GF-D8 (cell line): ENCODE measurements at regions not wholly inside any gene's neighbourhood (a gene's known extent, or its start where the extent isn't known, plus 50 kb on each side); places are given as distances from the start of the nearest gene placed in this dataset.

ENCODE experiments used
- DNase-seq: peaks from one replicate; lab custom pipeline; 2025; lab: John Stamatoyannopoulos, UW

- DNase-seq: peak; percentile 63
Observed at GRCh38 chr6:6840831-6841291, 252.3 kb downstream of the LY86 start.

GRCh38 chr6:6841571-6841970 lies 253.1 kb downstream of the LY86 start:
- DNase-seq: peak; percentile 18

- DNase-seq: no peak
Observed at GRCh38 chr6:6842291-6842690, 253.8 kb downstream of the LY86 start.

GRCh38 chr6:6843057-6843627 lies 254.6 kb downstream of the LY86 start:
- no peak for DNase-seq

DNA sequence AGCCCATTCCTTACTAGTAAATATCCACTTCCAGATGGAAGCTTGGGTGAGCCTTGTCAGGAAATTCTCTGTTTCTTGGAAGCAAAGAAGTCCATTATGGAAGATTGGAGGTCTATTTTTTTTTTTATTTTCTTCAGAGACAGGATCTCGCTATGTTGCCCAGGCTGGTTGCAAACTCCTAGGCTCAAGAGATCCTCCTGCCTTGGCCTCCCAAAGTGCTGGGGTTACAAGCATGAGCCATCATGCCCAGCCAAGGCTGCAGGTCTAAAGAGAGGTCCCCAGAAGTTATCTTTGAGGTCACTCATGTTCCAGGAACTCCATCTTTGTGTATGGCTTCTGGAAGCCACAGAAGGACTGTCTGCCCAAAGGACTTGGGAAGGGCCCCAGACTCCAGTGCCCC lies 255.3 kb downstream of the LY86 start:
- no peak for DNase-seq

GRCh38 chr6:6844530-6844929 lies 256.0 kb downstream of the LY86 start:
- DNase-seq: no peak

DNA sequence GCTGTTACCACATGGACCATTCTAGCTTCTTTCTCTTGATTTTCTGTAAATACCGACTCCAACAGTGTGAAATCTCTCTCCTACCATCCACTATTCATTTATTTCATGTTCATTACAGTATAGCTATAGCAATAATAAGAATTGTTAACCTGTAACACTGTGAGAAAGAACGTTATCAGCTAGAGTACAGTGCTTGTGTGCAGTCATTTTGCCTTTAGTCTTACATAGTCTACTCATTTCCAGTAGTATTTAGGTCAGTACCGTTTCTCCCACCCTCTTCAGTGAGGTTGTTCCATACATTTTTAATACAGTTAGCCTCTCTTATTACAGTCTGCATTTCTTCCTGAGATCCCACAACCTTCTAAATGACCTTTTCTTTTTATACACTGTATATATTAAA lies 257.1 kb downstream of the LY86 start:
- no peak for DNase-seq

DNA sequence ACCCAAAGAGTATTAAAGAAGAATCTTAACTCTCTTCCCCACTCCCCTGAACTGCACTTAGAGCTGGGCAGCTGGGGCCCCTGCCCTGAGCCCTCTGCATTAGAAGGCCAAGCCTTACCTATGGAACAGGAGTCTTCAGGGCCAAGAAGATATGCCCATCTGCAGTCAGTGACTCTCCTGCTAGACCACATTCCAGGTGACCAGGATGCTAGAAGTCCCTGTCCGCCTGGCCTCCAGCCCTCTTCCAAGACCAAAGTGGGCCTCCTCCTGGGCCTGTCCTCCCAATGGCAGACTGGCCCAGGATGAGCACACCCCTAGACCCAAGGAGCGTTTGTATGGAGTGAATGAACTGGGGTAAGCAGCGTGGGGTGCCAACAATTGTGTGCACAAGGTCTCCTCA lies 259.1 kb downstream of the LY86 start:
- DNase-seq: no peak

- DNase-seq: no peak
Observed at GRCh38 chr6:6851059-6851948, 256.5 kb upstream of the RREB1 start.

DNA sequence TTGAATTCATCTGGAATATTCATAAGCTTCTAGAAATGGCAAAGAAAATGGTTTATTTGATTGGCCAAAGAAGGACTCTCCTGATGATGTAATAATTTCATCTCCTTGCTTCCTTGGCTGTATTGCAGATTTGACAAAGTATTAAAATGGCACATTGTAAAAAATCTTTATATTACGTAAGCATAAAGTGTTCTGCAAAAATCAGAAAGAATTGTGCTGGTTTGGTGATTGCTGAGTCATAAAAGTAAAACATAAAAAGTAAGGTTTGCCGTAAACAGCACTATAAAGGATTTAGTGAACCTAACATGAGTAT lies 255.9 kb upstream of the RREB1 start:
- DNase-seq: no peak

DNA sequence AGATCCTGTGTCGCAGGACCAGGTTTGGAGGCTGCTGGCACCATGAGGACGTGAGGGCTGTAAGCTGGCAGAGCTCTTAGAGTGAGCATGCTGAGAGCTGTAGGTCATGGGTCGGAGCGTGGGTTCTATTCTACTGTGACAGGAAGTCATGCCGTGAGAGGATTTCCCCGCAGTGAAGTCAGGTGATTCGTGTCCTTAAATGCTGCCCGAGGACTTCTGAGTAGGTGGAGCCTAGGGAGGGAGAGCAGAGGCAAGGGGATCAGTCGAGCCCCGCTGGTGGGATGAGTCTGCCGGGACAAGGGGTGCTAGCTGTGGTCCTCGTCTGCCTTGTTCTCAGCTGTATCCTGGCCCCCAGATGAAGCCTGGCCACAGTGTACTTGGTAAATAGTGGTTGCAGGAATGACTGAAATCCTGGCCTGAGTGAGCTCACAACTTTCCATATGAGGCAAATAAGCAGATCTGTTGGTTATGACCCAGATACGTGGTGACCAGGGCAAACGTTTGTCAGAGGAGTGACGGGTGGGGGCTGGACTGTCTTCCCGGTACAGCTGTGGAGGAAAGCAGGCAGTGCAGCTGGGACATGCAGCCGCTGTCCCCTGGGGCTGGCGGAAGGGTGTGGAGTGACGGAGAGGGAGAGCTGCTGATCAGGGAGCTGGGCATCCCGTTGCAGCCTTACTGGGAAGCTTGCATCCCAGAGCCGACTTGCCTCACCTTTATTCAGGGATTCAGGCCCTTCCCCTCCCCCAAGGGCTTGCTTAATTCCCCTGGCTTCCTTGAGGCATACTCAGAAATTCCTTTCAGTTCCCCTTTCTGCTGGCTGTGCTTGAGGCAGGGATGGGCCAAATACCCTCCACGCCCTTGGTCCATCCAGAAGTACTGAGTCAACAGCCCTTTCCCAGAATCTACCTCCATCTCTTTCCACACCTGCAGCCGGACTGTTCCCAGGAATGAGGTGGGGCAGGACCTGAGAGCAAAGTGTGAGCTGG lies 250.9 kb upstream of the RREB1 start:
- DNase-seq: peak; percentile 36

GRCh38 chr6:6857528-6857927 lies 250.2 kb upstream of the RREB1 start:
- no peak for DNase-seq

DNA sequence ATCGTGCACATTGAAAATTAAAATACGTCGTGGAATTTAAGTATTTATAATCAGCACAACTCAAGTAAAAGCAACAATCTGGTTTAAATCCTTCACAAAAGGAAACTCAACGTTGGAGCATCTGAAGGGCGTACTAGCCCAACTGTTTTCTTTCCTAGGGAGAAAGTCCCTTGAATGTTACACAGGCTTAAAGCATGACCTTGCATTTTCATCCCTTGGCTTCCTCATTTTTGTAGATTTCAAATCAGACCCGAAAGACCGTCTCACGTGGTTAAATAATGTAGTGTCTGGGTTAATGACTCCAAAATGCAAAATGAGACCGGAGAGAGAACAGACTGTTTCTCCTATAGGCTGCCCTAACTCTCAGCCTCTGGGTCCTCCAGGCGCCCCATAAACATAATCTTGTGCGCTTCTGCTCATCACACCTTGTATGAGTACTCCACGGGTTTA lies 249.2 kb upstream of the RREB1 start:
- peak; percentile 78 for DNase-seq

GRCh38 chr6:6859105-6859504 lies 248.7 kb upstream of the RREB1 start:
- DNase-seq: no peak

DNA sequence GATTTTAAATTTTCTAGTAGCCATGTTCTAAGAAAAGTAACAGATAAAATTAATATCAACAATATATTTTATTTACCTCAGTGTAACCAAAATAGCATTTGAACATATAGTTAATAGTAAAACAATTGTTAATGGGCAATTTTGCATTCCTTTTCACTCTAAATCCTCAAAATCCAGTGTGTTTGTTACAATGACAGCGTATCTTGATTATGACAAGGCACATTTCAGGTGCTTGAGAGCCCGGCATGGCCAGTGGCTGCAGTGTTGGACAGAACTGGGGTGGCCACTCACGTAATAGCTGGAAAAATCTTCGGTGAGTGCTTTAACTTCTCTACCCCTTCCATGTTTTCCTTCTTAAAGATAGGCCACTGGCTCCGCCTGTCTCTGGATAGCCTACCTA lies 248.0 kb upstream of the RREB1 start:
- no peak for DNase-seq

DNA sequence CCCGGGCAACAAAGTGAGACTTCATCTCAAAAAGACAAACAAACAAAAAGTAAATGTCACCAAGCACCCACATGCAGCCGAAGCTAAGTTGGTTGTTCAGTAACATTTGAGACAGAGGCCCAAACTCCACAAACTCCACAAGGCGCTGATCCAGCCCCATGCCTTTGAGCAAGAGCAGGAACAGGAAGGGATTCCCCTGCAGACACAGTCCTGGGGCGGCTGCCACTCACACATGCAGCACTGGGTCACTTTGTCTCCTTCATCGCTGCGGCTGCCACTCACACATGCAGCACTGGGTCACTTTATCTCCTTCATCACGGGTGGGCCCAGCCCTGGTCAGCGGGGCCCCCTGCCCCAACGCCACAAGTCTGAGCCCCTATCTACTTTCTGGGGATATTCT lies 246.9 kb upstream of the RREB1 start:
- DNase-seq: no peak

DNA sequence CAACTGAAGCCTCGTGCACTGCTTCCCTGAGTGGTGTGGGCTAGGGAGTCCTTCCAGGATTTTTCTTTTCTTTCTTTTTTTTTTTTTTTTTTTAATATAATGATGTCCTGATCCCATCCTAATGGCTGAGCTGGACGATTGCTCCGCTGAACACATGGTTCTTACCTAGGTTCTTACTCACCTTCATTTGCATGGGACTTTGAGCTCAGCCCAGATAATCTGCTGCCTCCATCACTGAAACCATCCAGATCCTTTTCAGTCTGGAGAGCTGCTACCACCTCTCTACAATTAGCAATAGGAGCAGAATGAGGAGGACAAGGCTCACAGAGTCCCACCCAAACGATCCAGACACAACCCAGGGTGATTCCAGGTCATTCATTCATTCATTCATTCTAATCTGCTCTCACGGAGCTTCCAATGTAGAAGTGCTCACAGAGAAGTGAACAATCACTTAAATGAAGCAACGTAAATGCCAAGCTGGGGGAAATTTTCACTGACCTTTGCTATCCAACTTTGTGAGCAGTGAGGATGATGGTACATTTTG lies 246.3 kb upstream of the RREB1 start:
- DNase-seq: no peak

DNA sequence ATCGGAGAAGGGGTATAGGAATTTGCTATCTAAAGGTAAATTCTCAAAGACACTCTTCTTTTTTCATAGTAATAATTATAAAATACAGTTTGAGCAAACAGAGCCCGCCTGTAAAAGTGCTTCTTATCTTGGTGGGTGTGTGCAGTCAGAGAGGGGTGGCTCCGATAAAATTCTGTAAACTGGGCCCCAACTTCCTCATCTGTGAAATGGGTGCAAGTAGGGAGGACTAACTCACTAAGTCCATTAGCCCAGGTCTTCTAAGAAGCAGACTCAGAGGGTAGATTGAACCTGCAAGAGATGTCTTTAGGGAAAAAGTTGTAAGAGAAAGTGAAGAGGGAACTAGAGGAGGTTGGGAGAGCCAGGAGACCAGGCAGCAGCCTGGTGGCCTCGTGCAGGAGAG lies 245.8 kb upstream of the RREB1 start:
- DNase-seq: no peak

- no peak for DNase-seq
Observed at GRCh38 chr6:6863970-6864639, 243.7 kb upstream of the RREB1 start.

DNA sequence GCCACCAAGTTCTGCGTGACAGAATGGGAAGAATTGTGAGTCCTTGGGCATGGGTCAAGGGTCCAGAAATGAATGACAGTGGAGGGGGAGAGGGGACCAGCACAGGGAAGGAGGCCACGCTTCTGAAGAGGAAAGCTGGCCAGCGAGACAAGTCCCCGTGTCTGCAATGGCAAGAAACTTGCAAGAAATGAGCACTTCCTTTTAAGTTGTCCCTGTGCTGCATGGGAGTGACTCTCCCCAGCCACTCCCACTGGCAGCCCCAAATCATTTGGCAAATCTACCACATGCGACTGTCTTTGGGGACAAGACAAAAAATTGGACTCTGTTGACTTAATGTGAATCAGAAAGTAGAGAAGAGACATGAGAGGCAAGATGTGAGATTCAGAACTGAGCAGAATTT lies 242.2 kb upstream of the RREB1 start:
- DNase-seq: no peak

GRCh38 chr6:6866656-6867403 lies 240.9 kb upstream of the RREB1 start:
- DNase-seq: no peak
